Lung (tissue), 11 donors: ENCODE measurements at regions not wholly inside any gene's neighbourhood (a gene's known extent, or its start where the extent isn't known, plus 50 kb on each side); places are given as distances from the start of the nearest gene placed in this dataset.

ENCODE experiments used
- ATAC-seq: fragments of 200-7000 bp; cut with Tn5 transposase; one replicate; pipeline ENCODE4 v1.9.1; 2020; ENCODE audit warnings: moderate number of reproducible peaks; ENCODE audit not compliant: insufficient read depth, low FRiP score
- DNase-seq, 3 donors: peaks; one replicate each; pipeline ENCODE4 v3.0.0-alpha.2; 2013 to 2017
- H3K27ac ChIP-seq, 2 donors: one replicate each; pipeline ENCODE4 v1.5.1; 2013; ENCODE audit warnings: mild to moderate bottlenecking in 2 of 2, moderate library complexity in 2 of 2, control low read depth in 1 of 2, inconsistent platforms in 1 of 2, low read depth in 1 of 2, low read length in 1 of 2
- H3K27me3 ChIP-seq, 3 donors: one replicate each; pipeline ENCODE4 v1.5.1; 2013; ENCODE audit warnings: low read length in 2 of 3; ENCODE audit not compliant: control insufficient read depth in 3 of 3, insufficient read depth in 3 of 3
- H3K36me3 ChIP-seq, 4 donors: one replicate each; pipeline ENCODE4 v1.5.1; 2013; ENCODE audit warnings: low read length in 4 of 4, mild to moderate bottlenecking in 1 of 4, moderate library complexity in 1 of 4; ENCODE audit not compliant: control insufficient read depth in 4 of 4, insufficient read depth in 4 of 4
- H3K4me1 ChIP-seq, 5 donors: one replicate each; pipeline ENCODE4 v1.5.1; 2013; ENCODE audit warnings: low read length in 5 of 5, mild to moderate bottlenecking in 2 of 5, moderate library complexity in 1 of 5; ENCODE audit not compliant: control insufficient read depth in 5 of 5, insufficient read depth in 5 of 5
- H3K4me3 ChIP-seq: one replicate; pipeline ENCODE4 v1.5.1; 2013; ENCODE audit warnings: mild to moderate bottlenecking, control low read depth, moderate library complexity
- H3K9ac ChIP-seq, 2 donors: one replicate each; pipeline ENCODE4 v1.5.1; 2013; ENCODE audit warnings: low read length in 2 of 2, control low read depth in 1 of 2; ENCODE audit not compliant: insufficient read depth in 1 of 2
- H3K9me3 ChIP-seq, 4 donors: one replicate each; pipeline ENCODE4 v1.5.1; 2013; ENCODE audit warnings: low read length in 3 of 4, mild to moderate bottlenecking in 1 of 4, moderate library complexity in 1 of 4; ENCODE audit not compliant: control insufficient read depth in 4 of 4, insufficient read depth in 3 of 4
- CTCF ChIP-seq: IDR thresholded peaks from 2 replicates; pipeline ENCODE4 v1.5.1; 2012; ENCODE audit warnings: mild to moderate bottlenecking; ENCODE audit errors: control extremely low read depth, extremely low read depth
- WGBS, 2 donors: extraction: QIAGEN DNeasy Blood & Tissue Kit; methylation state at CpG; one replicate each; pipeline ENCODE4 v1.1.7; 2013; 5-methylcytosine and 5-hydroxymethylcytosine counted together
- donor health status: control.
- donor health status: control.
- donor health status: Bipolar disorder and iron deficiency.
- donor health status: healthy.
- donor health status: DM: yes; HTN: yes; CAD: no.

GRCh38 chr7:156480671-156481070 is 159.9 kb upstream of the RNF32 start:
- Histone ChIP-seq H3K4me1 (peaks cover 0 to 3% (median 0%) of the 10 kb centered on the region in 5 donors), H3K36me3 (no peaks in the 10 kb centered on the region), H3K4me3 (no peak overlapping the region), H3K9me3 (no peaks in the 10 kb centered on the region), H3K27ac (no peak overlapping the region), H3K9ac (no peak overlapping the region), H3K27me3 (no peaks in the 10 kb centered on the region)
- 85 to 86% methylated on average over 12 of the region's 12 CpGs for WGBS, 2 donors
- ATAC-seq (no peak), DNase-seq (no peak)
- no peak for TF ChIP-seq CTCF

GRCh38 chr7:156479596-156479995 is 161.0 kb upstream of the RNF32 start:
- DNase-seq (no peak), ATAC-seq (no peak)
- no peak for TF ChIP-seq CTCF
- H3K36me3 ChIP-seq = no peaks in the 10 kb centered on the region
- peaks cover 0 to 2% (median 0%) of the 10 kb centered on the region in 4 donors for H3K9me3 ChIP-seq
- 30 to 68% methylated on average over 2 of the region's 2 CpGs for WGBS, 2 donors
- no peak overlapping the region for H3K9ac ChIP-seq
- H3K4me1 ChIP-seq = peaks cover 0 to 8% (median 0%) of the 10 kb centered on the region in 5 donors
- H3K4me3 ChIP-seq = no peak overlapping the region
- H3K27ac ChIP-seq = no peak overlapping the region
- H3K27me3 ChIP-seq = no peaks in the 10 kb centered on the region

GRCh38 chr7:156478486-156478885 is 162.1 kb upstream of the RNF32 start:
- H3K9ac ChIP-seq = no peak overlapping the region
- no peak for ATAC-seq
- H3K4me1 ChIP-seq = peaks cover 0 to 8% (median 0%) of the 10 kb centered on the region in 5 donors
- no peaks in the 10 kb centered on the region for H3K36me3 ChIP-seq
- no peak overlapping the region for H3K4me3 ChIP-seq
- DNase-seq = no peak
- 82 to 90% methylated on average over 11 of the region's 11 CpGs for WGBS, 2 donors
- no peak overlapping the region for H3K27ac ChIP-seq
- peaks cover 0 to 2% (median 0%) of the 10 kb centered on the region in 4 donors for H3K9me3 ChIP-seq
- TF ChIP-seq CTCF = no peak
- no peaks in the 10 kb centered on the region for H3K27me3 ChIP-seq

GRCh38 chr7:156475666-156476065 is 164.9 kb upstream of the RNF32 start:
- Histone ChIP-seq H3K27ac (peak overlapping the region in 1 of 2 donors; percentile 32), H3K36me3 (no peaks in the 10 kb centered on the region), H3K27me3 (no peaks in the 10 kb centered on the region), H3K9me3 (peaks cover 0 to 2% (median 0%) of the 10 kb centered on the region in 4 donors), H3K4me1 (peaks cover 0 to 8% (median 0%) of the 10 kb centered on the region in 5 donors), H3K9ac (no peak overlapping the region), H3K4me3 (no peak overlapping the region)
- no peak for TF ChIP-seq CTCF
- WGBS, 2 donors = 62 to 74% methylated on average over 5 of the region's 5 CpGs
- no peak for ATAC-seq
- DNase-seq = no peak
